PFSK-1 (cell line): ENCODE measurements at regions not wholly inside any gene's neighbourhood (a gene's known extent, or its start where the extent isn't known, plus 50 kb on each side); places are given as distances from the start of the nearest gene placed in this dataset.

Experiments used
- FOXP2 ChIP-seq: optimal IDR thresholded peaks from 2 replicates; pipeline ENCODE3; 2011; ENCODE audit warnings: borderline replicate concordance, control low read depth, inconsistent platforms; ENCODE audit not compliant: insufficient read depth; ENCODE audit errors: extremely low read length, extremely low read depth
- POLR2AphosphoS5 ChIP-seq: IDR thresholded peaks from 2 replicates; pipeline ENCODE4 v1.6.1; 2012; ENCODE audit warnings: low read depth, mild to moderate bottlenecking, control low read depth, low read length, moderate library complexity
- SIN3A ChIP-seq: IDR thresholded peaks from 2 replicates; pipeline ENCODE4 v1.6.1; 2012; ENCODE audit warnings: mild to moderate bottlenecking, low read length, moderate library complexity, borderline replicate concordance; ENCODE audit not compliant: insufficient read depth
- TAF1 ChIP-seq: IDR thresholded peaks from 2 replicates; pipeline ENCODE4 v1.6.1; 2012; ENCODE audit warnings: low read length, control low read depth, borderline replicate concordance; ENCODE audit not compliant: insufficient read depth
- TF ChIP-seq, protein P1 (sequence below), 2 experiments: IDR thresholded peaks; 2 replicates each; pipeline versions ENCODE4 v1.6.1 to v1.8.0; 2011 to 2012; ENCODE audit warnings: low read depth in 2 of 2, low read length in 2 of 2, control low read depth in 1 of 2, inconsistent platforms in 1 of 2, mild to moderate bottlenecking in 1 of 2, moderate library complexity in 1 of 2; ENCODE audit not compliant: insufficient read depth in 1 of 2

DNA sequence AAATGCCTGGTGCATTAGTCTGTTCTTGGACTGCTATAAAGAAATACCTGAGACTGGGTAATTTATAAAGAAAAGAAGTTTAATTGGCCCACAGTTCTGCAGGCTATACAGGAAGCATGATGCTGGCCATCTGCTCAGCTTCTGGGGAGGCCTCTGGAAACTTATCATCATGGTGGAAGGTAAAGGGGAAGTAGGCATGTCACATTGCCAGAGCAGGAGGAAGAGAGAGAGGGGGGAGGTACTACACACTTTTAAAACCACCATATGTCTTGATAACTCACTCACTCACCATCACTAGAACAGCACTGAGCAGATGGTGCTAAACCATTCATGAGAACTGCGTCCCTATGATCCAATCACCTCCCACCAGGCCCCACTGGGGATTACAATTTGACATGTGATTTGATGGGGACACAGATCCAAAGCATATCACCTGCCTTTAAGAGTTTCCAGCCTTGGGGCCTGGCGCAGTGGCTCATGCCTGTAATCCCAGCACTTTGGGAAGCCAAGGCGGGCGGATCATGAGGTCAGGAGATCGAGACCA, 219.0 kb downstream of the KATNAL1 start:
- TF ChIP-seq, protein P1, sequence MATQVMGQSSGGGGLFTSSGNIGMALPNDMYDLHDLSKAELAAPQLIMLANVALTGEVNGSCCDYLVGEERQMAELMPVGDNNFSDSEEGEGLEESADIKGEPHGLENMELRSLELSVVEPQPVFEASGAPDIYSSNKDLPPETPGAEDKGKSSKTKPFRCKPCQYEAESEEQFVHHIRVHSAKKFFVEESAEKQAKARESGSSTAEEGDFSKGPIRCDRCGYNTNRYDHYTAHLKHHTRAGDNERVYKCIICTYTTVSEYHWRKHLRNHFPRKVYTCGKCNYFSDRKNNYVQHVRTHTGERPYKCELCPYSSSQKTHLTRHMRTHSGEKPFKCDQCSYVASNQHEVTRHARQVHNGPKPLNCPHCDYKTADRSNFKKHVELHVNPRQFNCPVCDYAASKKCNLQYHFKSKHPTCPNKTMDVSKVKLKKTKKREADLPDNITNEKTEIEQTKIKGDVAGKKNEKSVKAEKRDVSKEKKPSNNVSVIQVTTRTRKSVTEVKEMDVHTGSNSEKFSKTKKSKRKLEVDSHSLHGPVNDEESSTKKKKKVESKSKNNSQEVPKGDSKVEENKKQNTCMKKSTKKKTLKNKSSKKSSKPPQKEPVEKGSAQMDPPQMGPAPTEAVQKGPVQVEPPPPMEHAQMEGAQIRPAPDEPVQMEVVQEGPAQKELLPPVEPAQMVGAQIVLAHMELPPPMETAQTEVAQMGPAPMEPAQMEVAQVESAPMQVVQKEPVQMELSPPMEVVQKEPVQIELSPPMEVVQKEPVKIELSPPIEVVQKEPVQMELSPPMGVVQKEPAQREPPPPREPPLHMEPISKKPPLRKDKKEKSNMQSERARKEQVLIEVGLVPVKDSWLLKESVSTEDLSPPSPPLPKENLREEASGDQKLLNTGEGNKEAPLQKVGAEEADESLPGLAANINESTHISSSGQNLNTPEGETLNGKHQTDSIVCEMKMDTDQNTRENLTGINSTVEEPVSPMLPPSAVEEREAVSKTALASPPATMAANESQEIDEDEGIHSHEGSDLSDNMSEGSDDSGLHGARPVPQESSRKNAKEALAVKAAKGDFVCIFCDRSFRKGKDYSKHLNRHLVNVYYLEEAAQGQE (IDR thresholded peaks at IDR 0.05; ENCODE audit: insufficient read depth in 1 of 2, low read depth in 2 of 2, low read length in 2 of 2): no peak
- TF ChIP-seq POLR2AphosphoS5: no peak
- no peak for TF ChIP-seq FOXP2
- no peak for TF ChIP-seq TAF1
- no peak for TF ChIP-seq SIN3A

DNA sequence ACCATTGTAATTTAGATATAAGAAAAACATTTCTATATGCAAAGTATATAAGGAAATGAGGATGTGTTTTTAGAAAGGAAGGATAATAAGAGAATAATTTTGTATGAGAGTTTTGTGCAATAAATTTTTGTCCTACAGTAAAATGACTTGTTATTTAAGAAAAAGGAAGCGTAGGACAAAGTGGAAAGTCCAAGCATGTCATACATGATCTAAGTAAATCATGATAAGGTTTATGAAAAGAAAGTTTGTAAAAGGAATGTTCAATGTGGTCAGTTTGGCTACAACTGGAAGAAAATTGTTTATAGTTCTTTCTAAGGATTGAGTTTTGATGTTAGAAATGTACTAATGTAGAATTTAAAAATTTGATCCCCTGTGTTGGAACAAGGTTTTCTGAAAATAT, 222.3 kb downstream of the KATNAL1 start:
- no peak for TF ChIP-seq TAF1
- TF ChIP-seq, protein P1 (IDR thresholded peaks at IDR 0.05; ENCODE audit: insufficient read depth in 1 of 2, low read depth in 2 of 2, low read length in 2 of 2): no peak
- TF ChIP-seq FOXP2: no peak
- no peak for TF ChIP-seq POLR2AphosphoS5
- no peak for TF ChIP-seq SIN3A

- TF ChIP-seq, protein P1 (IDR thresholded peaks at IDR 0.05; ENCODE audit: insufficient read depth in 1 of 2, low read depth in 2 of 2, low read length in 2 of 2): no peak
- TF ChIP-seq TAF1 (no peak), SIN3A (no peak), POLR2AphosphoS5 (no peak), FOXP2 (no peak)
Observed at GRCh38 chr13:30082391-30082790, 225.0 kb downstream of the KATNAL1 start.

- TF ChIP-seq POLR2AphosphoS5 (no peak), FOXP2 (no peak), SIN3A (no peak), TAF1 (no peak)
- TF ChIP-seq, protein P1 (IDR thresholded peaks at IDR 0.05; ENCODE audit: insufficient read depth in 1 of 2, low read depth in 2 of 2, low read length in 2 of 2): no peak
Observed at GRCh38 chr13:30081331-30081730, 226.0 kb downstream of the KATNAL1 start.

- no peak for TF ChIP-seq FOXP2
- TF ChIP-seq SIN3A: no peak
- no peak for TF ChIP-seq POLR2AphosphoS5
- TF ChIP-seq, protein P1 (IDR thresholded peaks at IDR 0.05; ENCODE audit: insufficient read depth in 1 of 2, low read depth in 2 of 2, low read length in 2 of 2): no peak
- no peak for TF ChIP-seq TAF1
Observed at GRCh38 chr13:30079501-30079900, 227.8 kb downstream of the KATNAL1 start.
